GM21381 (cell line): ENCODE measurements at regions not wholly inside any gene's neighbourhood (a gene's known extent, or its start where the extent isn't known, plus 50 kb on each side); places are given as distances from the start of the nearest gene placed in this dataset.
"Not testable (repeated sequence)": the region's sequence is repeated elsewhere in the genome, so short reads cannot be mapped to it uniquely, and the experiment has no call there.

Source experiments
- ATAC-seq: cut with Tn5 transposase; IDR thresholded peaks from one replicate; pipeline ENCODE4 v1.9.1; 2021; ENCODE audit warnings: mild to moderate bottlenecking, moderate library complexity; ENCODE audit not compliant: unreplicated experiment

DNA sequence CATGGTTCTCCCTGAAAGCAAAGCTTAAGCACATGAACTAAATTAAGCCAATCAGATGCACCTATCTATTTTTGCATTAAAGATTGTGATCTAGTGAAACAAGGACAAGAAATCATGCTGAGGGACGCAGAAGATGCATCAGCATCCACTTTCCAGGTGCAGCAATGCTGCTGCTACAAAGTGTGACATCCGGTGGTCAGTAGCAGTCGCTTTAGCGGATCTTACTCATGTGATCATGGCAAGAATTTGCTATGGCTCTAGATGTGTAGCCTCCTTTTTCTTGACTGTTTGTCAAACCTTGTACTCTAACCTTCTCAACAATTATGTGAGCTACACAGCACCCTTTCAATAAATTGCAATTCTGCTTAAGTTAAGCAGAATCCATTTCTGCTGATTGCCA lies 126.8 kb upstream of the SMLR1 start:
- no peak for ATAC-seq

DNA sequence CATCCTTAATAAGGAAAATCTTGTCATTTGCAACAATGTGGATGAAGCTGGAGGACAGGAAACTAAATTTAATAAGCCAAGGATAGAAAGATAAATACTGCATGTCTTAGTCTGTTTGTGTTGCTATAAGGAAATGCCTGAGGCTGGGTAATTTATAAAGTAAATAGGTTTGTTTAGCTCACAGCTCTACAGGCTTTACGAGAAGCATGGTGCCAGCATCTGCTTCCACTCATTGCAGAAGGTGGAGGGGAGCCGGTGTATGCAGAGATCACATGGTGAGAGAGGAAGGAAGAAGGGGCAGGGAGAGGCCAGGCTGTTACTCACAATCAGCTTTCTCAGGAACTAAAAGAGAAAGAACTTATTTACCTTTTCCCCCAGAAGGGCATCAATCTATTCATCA lies 118.9 kb upstream of the SMLR1 start:
- ATAC-seq: no peak

DNA sequence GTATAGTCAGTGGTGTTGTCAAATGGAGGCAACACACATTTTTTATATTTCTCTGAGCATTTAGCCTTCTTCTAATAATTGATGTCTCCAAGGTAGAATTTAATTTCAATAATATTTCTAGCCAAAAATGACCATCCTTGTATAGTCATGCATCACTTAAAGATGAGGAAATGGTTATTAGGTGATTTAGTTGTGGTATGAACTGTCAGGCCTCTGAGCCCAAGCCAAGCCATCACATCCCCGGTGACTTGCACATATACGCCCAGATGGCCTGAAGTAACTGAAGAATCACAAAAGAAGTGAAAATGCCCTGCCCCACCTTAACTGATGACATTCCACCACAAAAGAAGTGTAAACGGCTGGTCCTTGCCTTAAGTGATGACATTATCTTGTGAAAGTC lies 115.6 kb upstream of the SMLR1 start:
- ATAC-seq: not testable (repeated sequence)

DNA sequence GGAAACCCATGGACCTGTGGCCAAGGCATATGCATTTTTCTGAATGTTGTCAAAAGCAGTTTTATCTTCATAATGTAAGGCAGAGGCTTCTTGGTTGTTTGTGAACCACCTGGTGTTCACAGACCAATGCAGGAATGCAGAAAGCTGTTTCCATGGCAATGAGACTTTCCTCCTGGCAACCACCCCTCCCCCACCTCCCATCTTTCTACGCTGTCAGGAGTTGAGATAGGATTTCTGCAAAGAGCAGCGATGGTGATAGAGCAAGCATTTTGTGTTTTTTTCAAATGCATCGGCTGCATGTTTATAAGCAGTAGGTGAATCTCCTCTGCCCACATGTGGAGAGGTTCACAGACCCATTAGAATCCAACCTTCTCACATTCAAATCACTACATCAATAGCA lies 114.1 kb upstream of the SMLR1 start:
- ATAC-seq: no peak

DNA sequence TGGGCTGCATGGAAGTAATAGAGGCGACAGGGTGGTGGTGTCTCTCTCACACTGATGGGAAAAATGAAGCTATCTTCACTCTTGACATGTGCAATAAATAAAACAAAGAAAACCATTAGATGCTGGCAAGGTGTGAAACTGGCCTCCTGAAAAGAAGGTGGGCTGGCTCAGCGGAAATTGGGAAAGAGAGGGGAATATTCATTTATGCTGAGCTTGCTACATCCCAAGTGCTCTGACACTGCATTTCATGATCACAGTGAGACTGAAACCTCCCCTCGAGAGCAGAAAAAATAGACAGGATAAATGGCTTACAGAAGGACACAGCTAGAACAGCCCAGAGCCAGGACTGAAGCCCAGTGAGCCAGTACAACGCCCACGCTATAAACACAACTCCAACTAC lies 112.1 kb upstream of the SMLR1 start:
- ATAC-seq: no peak

DNA sequence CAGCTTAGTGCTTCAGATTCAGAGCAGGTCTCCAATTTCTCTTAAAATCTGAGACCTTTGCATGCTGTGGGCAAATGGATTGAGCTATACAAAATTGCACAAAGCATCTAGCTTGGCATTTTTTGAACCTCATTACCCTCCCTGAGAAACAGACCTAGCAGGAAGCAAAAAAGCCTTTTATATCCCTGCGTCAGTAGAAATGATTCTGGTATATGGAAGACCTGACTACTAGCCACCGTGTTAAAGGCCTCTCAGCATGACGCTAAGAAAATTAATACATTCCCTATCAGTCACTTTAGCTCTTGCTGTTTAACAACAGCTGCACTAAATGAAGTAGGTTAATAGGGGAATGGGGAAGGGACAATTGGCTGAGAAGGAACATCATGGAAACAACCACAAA lies 110.7 kb upstream of the SMLR1 start:
- ATAC-seq: no peak

DNA sequence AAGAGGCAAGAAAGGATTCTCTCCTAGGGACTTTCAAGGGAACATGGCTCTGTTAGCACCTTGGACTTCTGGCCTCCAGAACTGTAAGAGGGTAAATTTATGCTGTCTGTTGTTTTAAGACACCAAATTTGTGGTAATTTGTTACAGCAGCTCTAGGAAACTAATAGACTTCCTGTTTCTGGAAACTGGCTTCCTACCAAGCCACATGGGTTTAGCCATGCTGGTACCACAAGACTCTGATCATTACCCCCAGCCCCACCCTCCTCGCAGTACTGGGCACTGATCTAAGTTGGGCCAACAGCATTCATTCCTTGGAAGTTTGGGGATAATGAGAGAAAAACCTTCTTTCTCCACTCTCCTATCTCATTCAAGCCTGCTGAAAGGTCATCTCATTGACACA lies 109.5 kb upstream of the SMLR1 start:
- no peak for ATAC-seq

DNA sequence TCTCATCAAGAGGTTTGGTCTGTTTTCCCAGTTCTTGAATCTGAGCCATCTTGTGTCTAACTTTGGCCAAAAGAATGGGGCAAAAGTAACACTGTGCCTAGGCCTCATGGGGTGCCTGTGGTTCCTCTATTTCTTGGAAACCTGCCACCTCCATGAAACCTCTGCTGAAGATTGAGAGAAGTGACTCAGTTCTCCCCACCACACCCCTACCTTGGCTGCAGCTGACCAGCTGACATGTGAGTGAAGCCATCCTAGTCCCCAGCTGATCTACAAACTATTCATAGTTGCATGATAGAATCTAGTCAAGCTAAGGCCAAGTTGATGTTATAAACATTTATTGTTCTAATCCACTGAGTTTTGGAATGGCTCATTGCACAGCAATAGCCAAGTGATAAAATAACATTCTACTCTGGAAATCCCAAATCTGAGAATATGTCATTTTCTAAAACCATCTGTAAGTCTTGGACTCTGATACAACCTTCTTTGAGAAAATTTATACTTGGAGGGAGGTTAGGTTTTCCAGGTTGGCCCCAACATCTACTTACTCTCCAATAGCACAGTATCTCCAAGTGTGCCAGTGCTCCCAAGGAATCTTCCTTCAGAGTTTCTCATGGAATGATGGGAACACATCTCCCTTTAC lies 107.0 kb upstream of the SMLR1 start:
- no peak for ATAC-seq

DNA sequence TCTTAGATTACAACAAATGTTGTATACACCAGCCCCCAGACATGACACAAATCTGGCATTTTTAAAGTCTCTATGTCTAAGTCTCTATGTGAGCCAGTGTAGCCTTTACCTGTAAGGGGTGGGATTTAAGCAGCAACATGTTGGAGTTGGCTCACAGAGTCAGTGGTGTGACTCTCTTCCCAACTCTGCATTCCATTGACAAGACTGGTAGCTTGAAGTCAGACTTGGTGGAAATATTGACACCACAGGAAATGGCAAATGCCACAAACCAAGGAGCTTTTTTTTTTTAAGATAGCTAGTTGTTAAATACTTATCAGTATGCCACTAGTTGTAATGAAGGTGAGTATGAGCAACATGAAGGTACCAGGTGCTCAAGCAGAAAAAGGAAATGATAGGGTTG lies 103.1 kb upstream of the SMLR1 start:
- no peak for ATAC-seq

DNA sequence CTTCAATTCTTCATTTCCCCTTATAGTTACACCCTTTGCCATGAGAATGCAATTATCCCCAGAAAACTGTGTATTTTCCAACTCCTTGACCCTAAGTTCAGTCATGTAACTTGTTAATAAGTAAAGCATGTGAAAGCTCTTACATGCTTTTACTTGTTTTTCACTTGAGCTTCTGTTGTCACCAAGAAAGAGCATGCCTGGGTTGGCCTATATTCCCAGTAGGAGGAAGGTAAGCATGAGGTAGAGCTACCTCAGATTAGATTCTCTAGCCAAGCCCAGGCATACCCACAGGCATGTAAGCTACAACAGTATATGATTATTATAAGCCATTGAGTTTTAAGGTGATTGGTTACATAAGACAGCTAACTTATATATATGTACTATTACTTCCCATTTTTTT lies 101.7 kb upstream of the SMLR1 start:
- ATAC-seq: no peak

DNA sequence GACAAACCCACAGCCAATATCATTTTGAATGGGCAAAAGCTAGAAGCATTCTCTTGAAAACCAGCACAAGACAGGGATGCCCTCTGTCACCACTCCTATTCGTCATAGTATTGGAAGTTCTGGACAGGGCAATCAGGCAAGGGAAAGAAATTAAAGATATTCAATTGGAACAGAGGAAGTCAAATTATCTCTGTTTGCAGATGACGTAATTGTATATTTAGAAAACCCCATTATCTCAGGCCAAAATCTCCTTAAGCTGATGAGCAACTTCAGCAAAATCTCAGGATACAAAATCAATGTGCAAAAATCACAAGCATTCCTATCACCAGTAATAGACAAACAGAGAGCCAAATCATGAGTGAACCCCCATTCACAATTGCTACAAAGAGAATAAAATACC lies 99.1 kb upstream of the SMLR1 start:
- not testable (repeated sequence) for ATAC-seq

DNA sequence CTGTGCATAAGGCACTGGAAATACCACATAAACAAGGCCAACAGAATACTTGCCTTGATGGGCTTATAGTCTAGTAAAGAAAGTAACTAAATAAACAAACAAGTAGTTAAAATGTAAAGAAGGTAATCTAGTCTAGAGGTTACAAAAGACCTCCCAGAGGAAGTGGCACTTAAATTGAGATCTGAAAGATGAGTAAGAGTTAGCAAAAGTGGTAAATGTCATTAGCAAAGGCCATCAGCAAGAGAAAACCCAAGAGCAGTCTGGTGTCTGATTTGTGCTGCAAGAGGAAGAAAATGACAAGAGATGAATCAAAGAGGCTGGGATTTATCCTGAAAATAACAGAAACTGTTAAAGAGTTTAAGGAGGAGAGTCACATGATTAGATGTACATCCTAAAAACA lies 96.6 kb upstream of the SMLR1 start:
- ATAC-seq: no peak

DNA sequence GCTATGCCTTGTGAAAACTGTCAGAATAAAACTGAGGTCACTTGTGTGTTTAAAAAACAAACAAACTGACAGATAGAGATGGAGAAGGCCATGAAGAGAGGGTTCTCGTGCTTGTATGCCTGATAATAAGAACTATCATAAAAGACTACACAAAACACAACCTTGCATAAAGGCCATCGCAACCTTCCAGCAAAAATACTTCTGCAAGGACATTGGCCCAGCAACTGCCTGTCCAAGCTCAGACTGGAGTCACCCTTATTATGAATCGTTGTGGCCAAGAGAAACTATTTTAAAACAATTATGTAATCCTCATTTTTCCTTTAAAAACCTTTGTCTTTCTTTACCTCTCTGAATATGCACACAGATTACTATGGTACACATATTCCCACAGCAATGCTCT lies 93.0 kb upstream of the SMLR1 start:
- no peak for ATAC-seq

DNA sequence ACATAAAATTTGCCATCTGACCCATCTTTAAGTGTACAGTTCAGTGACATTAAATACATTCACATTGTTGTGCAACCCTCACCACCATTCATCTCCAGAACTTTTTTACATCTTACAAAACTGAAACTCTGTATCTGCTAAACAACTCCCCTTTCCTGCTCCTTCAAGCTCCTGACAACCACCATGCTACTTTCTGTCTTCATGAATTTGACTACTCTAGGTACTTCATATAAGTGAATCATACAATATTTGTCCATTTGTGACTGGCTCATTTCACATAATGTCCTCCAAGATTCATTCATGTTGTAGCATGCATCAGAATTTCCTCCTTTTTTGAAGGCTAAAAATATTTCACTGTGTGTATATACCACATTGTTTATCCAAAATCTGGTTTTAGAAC lies 86.9 kb upstream of the SMLR1 start:
- ATAC-seq: no peak

DNA sequence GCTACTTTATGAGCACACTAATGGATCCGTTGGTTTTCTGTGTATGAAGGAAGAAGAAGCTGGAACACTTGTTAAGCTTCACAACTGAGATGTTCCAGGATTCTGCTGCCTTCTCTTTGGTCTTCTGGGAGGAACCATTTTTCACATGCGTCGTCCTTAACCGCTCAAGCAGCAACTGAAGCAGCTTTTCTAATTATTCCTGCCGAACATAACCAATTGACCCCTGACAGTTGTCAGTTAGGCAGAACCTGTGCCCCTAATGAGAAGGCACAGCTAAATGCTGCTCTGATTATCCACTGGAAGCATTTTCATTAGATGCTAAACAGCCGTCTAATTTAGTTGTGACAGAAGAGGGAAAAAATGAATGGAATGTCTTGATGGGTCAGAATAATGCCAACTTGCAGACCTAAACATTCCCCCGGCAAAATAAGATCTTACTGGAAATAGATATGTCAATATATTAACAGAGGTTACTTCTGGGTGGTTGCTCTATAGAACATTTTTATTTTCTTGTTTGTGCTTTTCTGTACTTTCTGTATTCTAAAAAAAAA lies 85.0 kb upstream of the SMLR1 start:
- ATAC-seq: no peak

DNA sequence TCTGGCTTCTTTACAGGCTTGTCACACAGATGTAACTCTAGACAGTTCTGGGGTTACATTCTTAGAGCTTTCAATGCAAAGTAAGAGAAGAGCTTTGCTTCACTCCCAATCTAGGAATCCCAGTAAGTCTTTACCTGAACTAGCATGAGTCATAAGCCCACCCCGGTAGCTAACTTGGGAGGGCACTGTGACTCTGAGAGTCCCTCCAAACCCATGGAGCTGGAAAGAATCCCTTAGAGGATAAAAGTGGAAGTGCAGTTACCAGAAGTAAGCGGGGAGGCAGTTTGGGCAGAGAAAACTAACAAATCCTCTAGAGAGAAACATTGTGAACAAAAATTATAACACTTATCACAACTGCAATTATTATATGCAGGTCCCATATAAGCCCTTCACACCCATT lies 84.0 kb upstream of the SMLR1 start:
- ATAC-seq: no peak

DNA sequence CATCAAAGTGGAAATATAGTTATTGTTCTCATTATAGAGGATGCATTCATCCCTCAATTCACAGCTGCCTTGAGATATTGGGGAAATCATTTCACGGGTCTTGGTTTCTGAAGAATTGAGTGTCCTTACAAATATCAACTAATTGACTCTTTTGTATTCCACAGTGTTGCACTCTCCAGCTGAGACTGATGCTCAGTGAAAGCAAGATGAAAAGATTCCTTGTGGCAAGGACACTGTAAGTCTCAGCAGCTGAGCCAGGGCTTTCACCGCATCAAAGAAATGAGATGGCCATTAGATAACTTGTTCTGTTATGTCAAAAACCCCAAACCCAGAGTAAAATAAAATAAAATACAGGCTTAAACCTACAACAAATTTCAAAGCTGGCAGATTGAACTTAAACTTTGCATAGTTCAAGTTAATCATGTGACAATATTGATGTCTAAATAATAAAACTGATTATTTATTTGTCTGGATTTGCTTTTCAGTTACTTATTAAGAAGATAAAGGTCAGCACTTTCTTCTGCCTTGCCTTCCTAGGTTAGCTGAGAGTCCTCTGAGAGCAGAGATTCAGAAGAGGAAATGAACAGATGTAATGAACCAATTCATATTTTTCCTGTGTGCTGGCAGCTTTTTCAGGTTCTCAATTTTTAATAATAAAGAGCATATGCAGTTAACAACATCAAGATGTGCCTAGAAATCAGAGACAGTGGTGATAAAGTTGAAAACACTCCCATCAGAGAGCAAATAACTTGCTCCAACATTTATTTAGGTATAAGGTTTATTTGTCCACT lies 82.4 kb upstream of the SMLR1 start:
- no peak for ATAC-seq

DNA sequence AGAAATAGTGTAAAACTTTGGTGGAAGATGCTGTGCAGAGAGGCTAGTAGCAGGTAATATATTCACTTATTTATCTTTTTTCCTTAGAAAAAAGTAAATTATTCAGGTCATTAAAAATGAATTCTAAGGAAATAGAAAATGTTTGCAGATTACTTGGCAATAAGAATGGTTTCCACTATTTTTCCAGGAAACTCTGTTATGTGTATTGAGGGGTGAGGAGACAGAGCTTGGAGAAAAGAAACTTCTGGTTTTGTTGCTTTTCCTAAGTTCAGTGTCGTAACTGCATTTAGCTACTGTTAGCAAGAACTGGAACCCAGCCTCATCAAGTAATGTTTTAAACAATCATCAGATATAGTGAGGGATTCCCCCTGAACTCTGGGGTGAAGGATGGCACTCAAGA lies 79.2 kb upstream of the SMLR1 start:
- ATAC-seq: no peak

DNA sequence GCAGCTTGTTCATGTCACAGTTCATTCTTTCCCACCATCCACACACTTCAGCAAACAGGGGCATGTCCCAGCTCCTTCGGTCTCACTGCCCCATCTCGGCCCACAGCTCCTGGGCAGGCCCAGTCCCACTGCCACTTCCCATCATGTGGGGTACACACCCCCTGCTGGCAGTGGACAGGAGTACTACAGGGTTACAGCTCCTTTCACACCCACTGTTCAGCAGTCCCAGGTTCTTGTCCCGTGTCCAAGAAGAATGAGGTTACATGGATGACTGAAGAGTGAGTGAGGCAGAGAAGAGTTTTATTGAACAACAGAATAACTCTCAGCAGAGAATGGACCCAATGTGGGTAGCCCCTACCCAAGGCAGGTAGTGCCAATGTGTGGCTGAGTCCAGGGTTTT lies 77.8 kb upstream of the SMLR1 start:
- ATAC-seq: no peak

DNA sequence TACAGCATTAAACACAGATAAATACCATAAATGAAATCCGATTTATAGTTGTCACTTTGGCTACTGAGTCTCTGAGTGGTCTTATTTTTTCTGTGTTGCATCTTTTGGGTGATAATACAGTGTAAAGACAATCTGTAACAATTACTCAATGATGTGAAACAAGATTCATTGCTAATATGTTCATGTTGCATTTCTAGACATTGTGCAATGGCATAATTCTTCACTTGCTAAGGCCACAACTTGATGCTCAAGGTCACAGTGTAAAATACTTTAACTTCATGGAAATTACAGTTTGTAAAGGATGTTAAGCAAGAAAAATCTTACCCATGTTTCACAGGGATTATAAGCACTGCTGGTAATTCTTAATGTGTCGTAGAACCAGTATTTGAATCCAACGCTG lies 74.9 kb upstream of the SMLR1 start:
- ATAC-seq: no peak

DNA sequence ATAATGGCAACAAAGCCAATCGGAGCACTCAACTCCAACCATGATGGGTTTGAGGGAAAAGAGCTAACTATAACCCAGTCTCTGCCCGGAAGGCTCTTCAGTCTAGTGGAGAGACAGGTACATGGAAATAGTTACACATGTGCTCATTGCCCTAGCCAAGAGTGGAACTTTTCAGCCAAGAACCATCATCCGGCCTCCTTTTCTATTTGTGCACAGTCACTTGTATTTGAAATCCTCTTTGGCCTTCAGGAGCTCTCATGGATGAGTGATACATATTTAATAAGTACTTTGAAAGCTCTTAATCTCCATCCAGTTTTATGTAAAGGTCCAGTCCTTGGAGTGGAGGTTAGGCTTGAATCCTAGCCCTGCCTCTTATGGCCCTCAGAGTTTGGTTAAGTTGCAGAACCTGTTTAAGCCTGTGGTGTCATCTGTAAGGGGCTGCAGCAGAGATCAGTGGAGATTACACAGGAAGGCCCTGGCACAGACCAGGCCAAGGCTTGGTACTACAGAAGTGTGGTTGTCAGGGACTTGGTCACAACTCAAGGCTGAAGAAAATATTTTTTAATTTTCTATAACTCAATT lies 72.3 kb upstream of the SMLR1 start:
- ATAC-seq: no peak

DNA sequence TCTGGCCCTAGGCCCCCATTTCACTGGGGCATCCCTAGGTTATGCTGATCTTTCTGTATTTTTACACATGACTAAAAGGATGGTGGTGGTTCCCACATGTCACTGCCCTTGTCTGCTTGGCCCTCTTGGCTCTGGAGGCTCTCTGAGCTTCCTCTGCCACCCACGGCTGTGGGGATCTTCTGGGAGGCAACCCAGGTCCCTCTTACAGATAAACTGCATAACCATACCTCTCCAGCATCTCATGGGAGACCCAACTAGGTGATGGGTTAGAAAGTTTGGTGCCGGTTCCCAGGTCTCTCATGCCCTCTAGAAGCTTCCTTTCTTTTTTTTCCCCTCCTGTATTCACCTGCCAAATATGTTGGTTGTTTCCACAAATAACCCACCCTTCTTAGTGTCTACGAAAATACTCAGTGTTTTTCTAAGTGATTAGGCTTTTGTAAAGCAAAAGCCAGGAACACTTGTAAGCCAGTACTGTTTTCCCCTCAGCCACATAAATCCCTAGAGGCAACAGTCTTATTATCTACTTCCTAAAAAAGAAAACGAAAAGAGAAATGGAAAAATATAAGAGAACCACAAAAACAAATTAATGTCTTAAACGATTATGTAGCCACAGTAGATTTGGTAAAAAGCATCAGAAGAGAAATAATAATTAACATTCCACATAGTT lies 71.7 kb upstream of the SMLR1 start:
- no peak for ATAC-seq
